ENCODE measurements at regions not wholly inside any gene's neighbourhood (a gene's known extent, or its start where the extent isn't known, plus 50 kb on each side); places are given as distances from the start of the nearest gene placed in this dataset.

GRCh38 chr7:124330731-124331407, 298.0 kb upstream of the TMEM229A start:
- TF ChIP-seq STAT5B (CRISPR knock-in tag; IDR thresholded peaks at IDR 0.05): no peak
- TF ChIP-seq, protein P1, sequence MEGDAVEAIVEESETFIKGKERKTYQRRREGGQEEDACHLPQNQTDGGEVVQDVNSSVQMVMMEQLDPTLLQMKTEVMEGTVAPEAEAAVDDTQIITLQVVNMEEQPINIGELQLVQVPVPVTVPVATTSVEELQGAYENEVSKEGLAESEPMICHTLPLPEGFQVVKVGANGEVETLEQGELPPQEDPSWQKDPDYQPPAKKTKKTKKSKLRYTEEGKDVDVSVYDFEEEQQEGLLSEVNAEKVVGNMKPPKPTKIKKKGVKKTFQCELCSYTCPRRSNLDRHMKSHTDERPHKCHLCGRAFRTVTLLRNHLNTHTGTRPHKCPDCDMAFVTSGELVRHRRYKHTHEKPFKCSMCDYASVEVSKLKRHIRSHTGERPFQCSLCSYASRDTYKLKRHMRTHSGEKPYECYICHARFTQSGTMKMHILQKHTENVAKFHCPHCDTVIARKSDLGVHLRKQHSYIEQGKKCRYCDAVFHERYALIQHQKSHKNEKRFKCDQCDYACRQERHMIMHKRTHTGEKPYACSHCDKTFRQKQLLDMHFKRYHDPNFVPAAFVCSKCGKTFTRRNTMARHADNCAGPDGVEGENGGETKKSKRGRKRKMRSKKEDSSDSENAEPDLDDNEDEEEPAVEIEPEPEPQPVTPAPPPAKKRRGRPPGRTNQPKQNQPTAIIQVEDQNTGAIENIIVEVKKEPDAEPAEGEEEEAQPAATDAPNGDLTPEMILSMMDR (CRISPR knock-in tag; IDR thresholded peaks at IDR 0.05): no peak
- no peak for TF ChIP-seq RAD51 (IDR thresholded peaks at IDR 0.05; ENCODE audit: borderline replicate concordance)
- no peak for TF ChIP-seq JUN (CRISPR knock-in tag; IDR thresholded peaks at IDR 0.05)
- TF ChIP-seq ARNTL (CRISPR knock-in tag; IDR thresholded peaks at IDR 0.05): no peak
- no peak for TF ChIP-seq ZZZ3 (CRISPR knock-in tag; IDR thresholded peaks at IDR 0.05; ENCODE audit: borderline replicate concordance)
- TF ChIP-seq ZNF354B (CRISPR knock-in tag; IDR thresholded peaks at IDR 0.05): no peak
